Epithelial cell of proximal tubule (primary cell): ENCODE measurements at regions not wholly inside any gene's neighbourhood (a gene's known extent, or its start where the extent isn't known, plus 50 kb on each side); places are given as distances from the start of the nearest gene placed in this dataset.

ENCODE experiments used
- DNase-seq: peaks from one replicate; pipeline ENCODE4 v3.0.0-alpha.2; 2011; ENCODE audit warnings: low read depth
- H3K4me3 ChIP-seq: 2 replicates; pipeline ENCODE4 v1.5.1; 2011; ENCODE audit warnings: low read depth, mild to moderate bottlenecking, low read length
- TF ChIP-seq, protein P1 (sequence below): conservative IDR thresholded peaks from 2 replicates; pipeline ENCODE4 v1.5.1; 2012; ENCODE audit warnings: low read depth, mild to moderate bottlenecking, low read length

DNA sequence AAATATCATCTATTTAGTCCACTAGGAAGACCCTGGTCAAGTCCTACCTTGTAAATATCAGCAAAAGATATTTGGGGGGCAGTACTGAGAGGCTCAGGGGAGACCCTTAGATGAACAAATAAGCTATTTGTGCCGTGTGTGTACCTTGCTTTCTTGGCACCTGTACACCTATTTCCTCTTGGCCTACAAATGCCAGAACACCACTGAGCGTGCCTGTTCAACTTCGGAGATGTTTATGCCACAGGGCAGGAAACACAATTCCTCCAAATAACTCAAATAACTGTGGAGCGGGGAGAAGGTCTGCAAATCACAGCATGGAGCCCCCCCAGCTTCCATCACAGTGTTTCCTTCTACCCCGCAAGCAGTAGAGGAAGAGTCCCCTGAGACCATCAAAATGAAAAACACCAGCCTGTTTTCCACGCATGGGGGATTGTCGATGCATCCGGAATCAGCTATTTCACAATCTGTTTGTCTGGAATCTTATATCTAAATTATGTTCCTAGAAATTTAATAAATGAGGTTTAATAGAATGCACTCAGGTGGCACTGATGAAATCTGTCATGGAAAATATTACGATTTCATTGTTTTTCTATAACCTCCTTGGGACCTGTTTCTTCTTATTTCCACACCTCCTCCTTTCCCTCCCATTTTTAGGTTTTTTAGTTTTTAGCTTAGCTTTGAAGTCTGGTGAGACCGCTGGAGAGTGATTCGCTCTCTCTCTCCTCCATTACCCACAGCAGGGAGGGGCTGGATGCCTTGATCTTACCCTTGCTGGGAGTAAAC is 254.0 kb upstream of the SRRM4 start:
- TF ChIP-seq, protein P1, sequence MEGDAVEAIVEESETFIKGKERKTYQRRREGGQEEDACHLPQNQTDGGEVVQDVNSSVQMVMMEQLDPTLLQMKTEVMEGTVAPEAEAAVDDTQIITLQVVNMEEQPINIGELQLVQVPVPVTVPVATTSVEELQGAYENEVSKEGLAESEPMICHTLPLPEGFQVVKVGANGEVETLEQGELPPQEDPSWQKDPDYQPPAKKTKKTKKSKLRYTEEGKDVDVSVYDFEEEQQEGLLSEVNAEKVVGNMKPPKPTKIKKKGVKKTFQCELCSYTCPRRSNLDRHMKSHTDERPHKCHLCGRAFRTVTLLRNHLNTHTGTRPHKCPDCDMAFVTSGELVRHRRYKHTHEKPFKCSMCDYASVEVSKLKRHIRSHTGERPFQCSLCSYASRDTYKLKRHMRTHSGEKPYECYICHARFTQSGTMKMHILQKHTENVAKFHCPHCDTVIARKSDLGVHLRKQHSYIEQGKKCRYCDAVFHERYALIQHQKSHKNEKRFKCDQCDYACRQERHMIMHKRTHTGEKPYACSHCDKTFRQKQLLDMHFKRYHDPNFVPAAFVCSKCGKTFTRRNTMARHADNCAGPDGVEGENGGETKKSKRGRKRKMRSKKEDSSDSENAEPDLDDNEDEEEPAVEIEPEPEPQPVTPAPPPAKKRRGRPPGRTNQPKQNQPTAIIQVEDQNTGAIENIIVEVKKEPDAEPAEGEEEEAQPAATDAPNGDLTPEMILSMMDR = no peak
- no peak for DNase-seq
- H3K4me3 ChIP-seq = no peak overlapping the region

DNA sequence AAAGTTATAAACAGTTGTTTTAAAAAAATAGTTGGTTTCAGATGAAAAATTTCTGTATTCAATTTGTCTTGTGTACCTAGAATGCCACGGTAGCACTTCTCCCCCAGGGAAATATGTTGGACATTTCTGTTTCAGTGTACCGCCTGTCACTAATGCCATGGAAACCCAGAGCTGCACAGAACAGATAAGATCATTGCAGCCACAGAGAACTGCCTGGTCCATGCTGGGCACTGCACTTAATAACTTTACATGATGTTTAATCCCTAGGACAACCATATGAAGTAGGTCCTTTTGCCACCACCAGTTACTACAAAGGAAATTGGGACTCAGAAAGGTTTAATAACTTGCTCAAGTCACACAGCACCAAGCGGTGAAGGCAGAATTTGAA is 253.4 kb upstream of the SRRM4 start:
- TF ChIP-seq, protein P1 = no peak
- H3K4me3 ChIP-seq = no peak overlapping the region
- DNase-seq = no peak

DNA sequence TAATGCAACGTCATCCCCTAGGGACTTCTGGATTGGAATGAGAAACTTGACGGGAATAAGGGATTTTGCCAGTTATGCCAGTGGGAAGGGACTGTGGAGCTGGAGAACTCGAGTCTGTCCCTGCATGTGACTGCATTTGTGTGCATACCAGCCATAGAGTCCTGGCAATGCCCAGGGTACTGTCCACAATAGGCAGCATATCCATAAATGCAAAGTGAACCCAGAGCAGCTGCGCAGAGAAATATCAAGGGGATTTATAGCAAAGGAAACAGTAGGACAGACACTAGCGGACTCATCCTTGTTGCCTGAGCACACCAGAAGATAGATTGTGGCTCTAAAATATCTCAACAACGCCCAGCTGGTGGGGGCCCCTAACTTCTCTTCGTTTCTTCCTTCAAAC is 247.1 kb upstream of the SRRM4 start:
- no peak overlapping the region for H3K4me3 ChIP-seq
- TF ChIP-seq, protein P1 = no peak
- DNase-seq = no peak

DNA sequence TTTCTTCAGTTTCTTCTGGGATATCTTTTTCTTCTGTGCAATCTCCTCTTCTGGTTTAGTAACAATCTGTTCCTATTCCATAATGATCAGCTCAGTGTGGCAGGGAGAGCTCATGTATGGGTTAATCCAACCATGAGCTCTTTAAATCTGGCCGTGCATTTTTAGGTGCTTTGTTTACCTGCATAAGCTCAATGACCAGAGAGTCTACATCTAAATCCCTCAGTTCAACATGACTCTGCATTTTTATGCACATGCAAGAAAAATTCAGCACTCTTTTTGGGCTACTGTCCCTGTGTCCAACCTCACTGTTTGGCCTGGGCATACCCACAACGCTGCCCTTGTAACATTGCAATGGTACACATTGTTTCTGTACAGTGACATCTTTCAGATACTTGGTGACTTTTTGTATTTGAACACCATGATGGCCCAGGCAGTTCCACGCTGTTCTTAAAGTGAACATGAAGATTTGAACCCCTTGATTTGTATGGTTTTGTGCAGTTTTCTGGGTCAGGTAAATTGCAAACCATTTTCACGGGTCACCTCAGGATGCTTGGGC is 243.3 kb upstream of the SRRM4 start:
- DNase-seq = no peak
- TF ChIP-seq, protein P1 = no peak
- no peak overlapping the region for H3K4me3 ChIP-seq

DNA sequence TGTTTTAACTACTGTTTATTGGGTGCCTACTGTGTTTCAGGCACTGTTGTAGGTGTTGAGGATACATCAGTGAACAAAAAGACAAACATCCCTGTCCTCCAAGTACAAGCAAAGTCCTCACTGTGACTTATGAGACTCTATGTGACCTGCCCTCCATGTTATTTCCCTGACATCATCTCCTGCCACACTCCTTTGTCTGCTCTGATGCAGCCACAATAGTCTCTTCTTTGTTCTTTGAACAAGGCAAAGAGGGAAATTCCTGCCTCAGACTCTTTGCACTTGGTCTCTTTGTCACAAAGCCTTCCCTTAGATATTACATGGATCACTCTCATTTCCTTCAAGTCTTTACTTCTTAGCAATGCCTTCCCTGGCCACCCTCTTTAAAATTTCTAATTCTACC is 240.1 kb upstream of the SRRM4 start:
- TF ChIP-seq, protein P1 = no peak

DNA sequence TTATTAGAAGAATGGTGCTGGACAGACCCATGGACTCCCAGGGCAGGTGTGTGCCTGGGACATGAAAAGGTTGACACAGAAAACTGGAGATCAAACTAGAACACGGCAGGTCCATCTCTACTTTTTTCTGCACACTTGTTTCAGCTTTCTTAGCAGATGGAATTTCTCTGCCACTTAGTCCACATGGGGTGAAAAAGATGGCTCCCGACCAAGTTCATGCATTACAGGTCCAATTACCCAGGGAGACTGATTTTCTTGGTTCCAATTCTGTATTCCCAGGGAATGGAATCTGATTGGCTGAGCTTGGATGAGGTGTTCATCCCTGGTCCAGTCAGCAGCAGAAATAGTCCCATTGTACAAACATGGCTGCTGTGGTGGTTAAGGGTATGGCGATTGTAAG is 238.9 kb upstream of the SRRM4 start:
- no peak overlapping the region for H3K4me3 ChIP-seq
- DNase-seq = no peak
- TF ChIP-seq, protein P1 = no peak

More for the DNA sequence above, 240.1 kb upstream of the SRRM4 start:
- no peak for DNase-seq
- H3K4me3 ChIP-seq = no peak overlapping the region
